22Rv1 (cell line): ENCODE measurements at regions not wholly inside any gene's neighbourhood (a gene's known extent, or its start where the extent isn't known, plus 50 kb on each side); places are given as distances from the start of the nearest gene placed in this dataset.

Experiments
- ZFX ChIP-seq: fragments of 450-650 bp; IDR thresholded peaks from 2 replicates; pipeline ENCODE4 v1.6.1; 2017; ENCODE audit warnings: antibody characterized with exemption, borderline replicate concordance
- TF ChIP-seq, protein P1 (sequence below): fragments of 450-650 bp; IDR thresholded peaks from 2 replicates; pipeline ENCODE4 v1.5.1; 2017; ENCODE audit warnings: mild to moderate bottlenecking

DNA sequence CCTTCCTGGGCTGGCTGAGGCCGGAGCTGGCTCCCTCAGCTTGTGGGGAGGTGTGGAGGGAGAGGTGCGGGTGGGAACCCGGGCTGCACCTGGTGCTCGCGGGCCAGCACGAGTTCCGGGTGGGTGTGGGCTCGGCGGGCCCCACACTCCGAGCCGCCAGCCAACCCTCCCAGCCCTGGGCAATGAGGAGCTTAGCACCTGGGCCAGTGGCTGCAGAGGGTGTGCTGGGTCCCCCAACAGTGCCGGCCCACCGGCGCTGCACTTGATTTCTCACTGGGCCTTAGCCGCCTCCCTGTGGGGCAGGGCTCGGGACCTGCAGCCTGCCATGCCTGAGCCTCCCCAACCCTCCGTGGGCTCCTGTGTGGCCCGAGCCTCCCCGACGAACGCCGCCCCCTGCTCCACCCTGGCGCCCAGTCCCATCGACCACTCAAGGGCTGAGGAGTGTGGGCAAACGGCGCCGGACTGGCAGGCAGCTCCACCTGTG, 182.7 kb upstream of the PAQR3 start:
- TF ChIP-seq, protein P1, sequence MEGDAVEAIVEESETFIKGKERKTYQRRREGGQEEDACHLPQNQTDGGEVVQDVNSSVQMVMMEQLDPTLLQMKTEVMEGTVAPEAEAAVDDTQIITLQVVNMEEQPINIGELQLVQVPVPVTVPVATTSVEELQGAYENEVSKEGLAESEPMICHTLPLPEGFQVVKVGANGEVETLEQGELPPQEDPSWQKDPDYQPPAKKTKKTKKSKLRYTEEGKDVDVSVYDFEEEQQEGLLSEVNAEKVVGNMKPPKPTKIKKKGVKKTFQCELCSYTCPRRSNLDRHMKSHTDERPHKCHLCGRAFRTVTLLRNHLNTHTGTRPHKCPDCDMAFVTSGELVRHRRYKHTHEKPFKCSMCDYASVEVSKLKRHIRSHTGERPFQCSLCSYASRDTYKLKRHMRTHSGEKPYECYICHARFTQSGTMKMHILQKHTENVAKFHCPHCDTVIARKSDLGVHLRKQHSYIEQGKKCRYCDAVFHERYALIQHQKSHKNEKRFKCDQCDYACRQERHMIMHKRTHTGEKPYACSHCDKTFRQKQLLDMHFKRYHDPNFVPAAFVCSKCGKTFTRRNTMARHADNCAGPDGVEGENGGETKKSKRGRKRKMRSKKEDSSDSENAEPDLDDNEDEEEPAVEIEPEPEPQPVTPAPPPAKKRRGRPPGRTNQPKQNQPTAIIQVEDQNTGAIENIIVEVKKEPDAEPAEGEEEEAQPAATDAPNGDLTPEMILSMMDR: no peak
- no peak for TF ChIP-seq ZFX
